B cell (primary cell): ENCODE measurements at regions not wholly inside any gene's neighbourhood (a gene's known extent, or its start where the extent isn't known, plus 50 kb on each side); places are given as distances from the start of the nearest gene placed in this dataset.

Experiments used
- ATAC-seq: fragments of 200-7000 bp; cut with Tn5 transposase; one replicate; pipeline ENCODE4 v1.10.0; 2021; ENCODE audit warnings: low read depth, mild to moderate bottlenecking, moderate number of reproducible peaks, moderate library complexity
- CTCF ChIA-PET: fragments of 350-600 bp; sonication (Branson Sonifier 250); formaldehyde crosslinking; loops from one replicate; lab custom pipeline; 2021; ENCODE audit warnings: antibody characterized with exemption, inconsistent platforms; lab: Charles Lee
- POLR2A ChIA-PET: fragments of 350-600 bp; sonication (Branson Sonifier 250); formaldehyde crosslinking; loops from one replicate; lab custom pipeline; 2021; ENCODE audit warnings: antibody characterized with exemption; lab: Charles Lee
- DNase-seq: peaks from one replicate; pipeline ENCODE4 v3.0.0; 2013
- H2AFZ ChIP-seq: 2 replicates; pipeline ENCODE4 v1.6.1; 2012; ENCODE audit warnings: mild to moderate bottlenecking, low read depth, low read length; ENCODE audit not compliant: insufficient read depth, poor library complexity, severe bottlenecking
- H3K27ac ChIP-seq, 2 donors: 1 replicate in 1 of 2; 2 replicates in 1 of 2; pipeline ENCODE4 v1.5.1; 2012 to 2013; ENCODE audit warnings: low read length in 2 of 2, mild to moderate bottlenecking in 2 of 2, moderate library complexity in 1 of 2
- H3K27me3 ChIP-seq, 4 experiments: fragments of 200-600 bp in 1 of 4; sonication (generic) in 1 of 4; replicated peaks in 1 of 4; 1 replicate in 2 of 4; 2 replicates in 2 of 4; pipeline versions ENCODE4 v1.6.1 to v1.7.0; 2013 to 2016; ENCODE audit warnings: low read length in 3 of 4, mild to moderate bottlenecking in 2 of 4, mixed read lengths in 1 of 4, moderate library complexity in 1 of 4; ENCODE audit not compliant: insufficient read depth in 4 of 4, control insufficient read depth in 3 of 4; ENCODE audit errors: control extremely low read depth in 1 of 4
- H3K36me3 ChIP-seq, 2 experiments: replicated peaks in 1 of 2; 1 replicate in 1 of 2; 2 replicates in 1 of 2; pipeline versions ENCODE4 v1.6.1 to v1.7.1; 2013; ENCODE audit warnings: low read length in 1 of 2; ENCODE audit not compliant: insufficient read depth in 2 of 2, control insufficient read depth in 1 of 2; ENCODE audit errors: control extremely low read depth in 1 of 2, extremely low read depth in 1 of 2
- H3K4me1 ChIP-seq, 2 donors: fragments of 200-600 bp in 1 of 2; sonication (generic) in 1 of 2; 1 replicate in 1 of 2; 2 replicates in 1 of 2; pipeline versions ENCODE4 v1.5.1 to v1.6.1; 2013 to 2017; ENCODE audit warnings: low read length in 2 of 2; ENCODE audit not compliant: control insufficient read depth in 2 of 2, insufficient read depth in 2 of 2
- H3K4me2 ChIP-seq: replicated peaks from 2 replicates; pipeline ENCODE3; 2012; ENCODE audit warnings: mild to moderate bottlenecking, low read depth, low read length; ENCODE audit not compliant: poor library complexity, severe bottlenecking
- H3K4me3 ChIP-seq, 5 experiments: fragments of 200-600 bp in 1 of 5; sonication (generic) in 1 of 5; 1 replicate in 3 of 5; 2 replicates in 2 of 5; pipeline versions ENCODE4 v1.5.1 to v1.7.0; 2011 to 2016; ENCODE audit warnings: low read length in 4 of 5, mild to moderate bottlenecking in 4 of 5, low read depth in 2 of 5, control low read depth in 1 of 5, moderate library complexity in 1 of 5; ENCODE audit not compliant: insufficient read depth in 1 of 5; ENCODE audit errors: control extremely low read depth in 1 of 5, extremely low read depth in 1 of 5
- H3K79me2 ChIP-seq: fragments of 200-600 bp; sonication (generic); one replicate; pipeline ENCODE4 v1.6.0; 2016; ENCODE audit warnings: low read length; ENCODE audit not compliant: control insufficient read depth, insufficient read depth
- H3K9ac ChIP-seq: fragments of 200-600 bp; sonication (generic); 2 replicates; pipeline ENCODE4 v1.6.1; 2017; ENCODE audit warnings: mild to moderate bottlenecking, low read length, moderate library complexity
- H3K9me3 ChIP-seq, 3 donors: one replicate each; pipeline versions ENCODE4 v1.6.1 to v1.7.1; 2013; ENCODE audit warnings: low read length in 2 of 3; ENCODE audit not compliant: control insufficient read depth in 2 of 3, insufficient read depth in 1 of 3; ENCODE audit errors: control extremely low read depth in 1 of 3
- H4K20me1 ChIP-seq: 2 replicates; pipeline ENCODE4 v1.6.0; 2012; ENCODE audit warnings: mild to moderate bottlenecking, low read length; ENCODE audit not compliant: insufficient read depth, control insufficient read depth, poor library complexity, severe bottlenecking
- H3K27ac Mint-ChIP-seq: one replicate; pipeline ENCODE4 v1.8.0; 2021; ENCODE audit warnings: mixed read lengths
- H3K27me3 Mint-ChIP-seq: one replicate; pipeline ENCODE4 v1.8.0; 2021; ENCODE audit warnings: mixed read lengths
- H3K4me1 Mint-ChIP-seq: one replicate; pipeline ENCODE4 v1.8.0; 2021; ENCODE audit warnings: mixed read lengths
- H3K4me3 Mint-ChIP-seq: one replicate; pipeline ENCODE4 v1.8.0; 2021; ENCODE audit warnings: mixed read lengths
- H3K9me3 Mint-ChIP-seq: one replicate; pipeline ENCODE4 v1.8.0; 2022; ENCODE audit warnings: mixed read lengths; ENCODE audit not compliant: insufficient read depth
- EZH2 ChIP-seq: IDR thresholded peaks from 2 replicates; pipeline ENCODE4 v1.6.1; 2012; ENCODE audit warnings: borderline replicate concordance, low read depth, mild to moderate bottlenecking, moderate library complexity, low read length; ENCODE audit not compliant: insufficient read depth, poor library complexity, severe bottlenecking
- WGBS: methylation state at CpG from one replicate; pipeline ENCODE4 v1.1.5; 2013; ENCODE audit warnings: missing lambda C conversion rate; ENCODE audit not compliant: insufficient coverage; 5-methylcytosine and 5-hydroxymethylcytosine counted together
- intact Hi-C: fragments of 100-400 bp; cut with micrococcal nuclease; formaldehyde crosslinking; loops from one replicate; pipeline ENCODE4 v1.10.0; 2022
- TF ChIP-seq, protein P1 (sequence below): fragments of 200-600 bp; IDR thresholded peaks from one replicate; pipeline ENCODE4 v1.8.0; 2022; ENCODE audit warnings: antibody characterized with exemption, mild to moderate bottlenecking

GRCh38 chr15:39251413-39252133, 329.3 kb upstream of the THBS1 start:
- WGBS = no CpG with 5 or more reads among the region's 3 CpGs
- ATAC-seq (no peak), DNase-seq (no peak)
- Histone ChIP-seq H3K9me3 (peaks cover 0 to under 1% (median 0%) of the 10 kb centered on the region in 3 donors), H3K27ac (no peak overlapping the region), H3K79me2 (no peaks in the 10 kb centered on the region), H3K27me3 (peaks cover 0 to 2% (median 0%) of the 10 kb centered on the region in 4 experiments), H3K4me3 (no peak overlapping the region), H3K36me3 (no peaks in the 10 kb centered on the region), H3K4me1 (no peaks in the 10 kb centered on the region), H3K9ac (no peak overlapping the region), H4K20me1 (no peaks in the 10 kb centered on the region), H2AFZ (no peak overlapping the region), H3K4me2 (no peak overlapping the region)
- peaks cover 7% of the 10 kb centered on the region for H3K27me3 Mint-ChIP-seq
- H3K4me3 Mint-ChIP-seq = no peak overlapping the region
- intact Hi-C loops = loop anchor here (1.0 kb wide), 1 partner anchor 38 kb away; no protein-coding TSS in a partner anchor
- H3K9me3 Mint-ChIP-seq = peaks cover 2% of the 10 kb centered on the region
- ChIA-PET CTCF (no interaction called here), POLR2A (no interaction called here)
- no peak overlapping the region for H3K27ac Mint-ChIP-seq
- TF ChIP-seq EZH2 = no peak
- TF ChIP-seq, protein P1, sequence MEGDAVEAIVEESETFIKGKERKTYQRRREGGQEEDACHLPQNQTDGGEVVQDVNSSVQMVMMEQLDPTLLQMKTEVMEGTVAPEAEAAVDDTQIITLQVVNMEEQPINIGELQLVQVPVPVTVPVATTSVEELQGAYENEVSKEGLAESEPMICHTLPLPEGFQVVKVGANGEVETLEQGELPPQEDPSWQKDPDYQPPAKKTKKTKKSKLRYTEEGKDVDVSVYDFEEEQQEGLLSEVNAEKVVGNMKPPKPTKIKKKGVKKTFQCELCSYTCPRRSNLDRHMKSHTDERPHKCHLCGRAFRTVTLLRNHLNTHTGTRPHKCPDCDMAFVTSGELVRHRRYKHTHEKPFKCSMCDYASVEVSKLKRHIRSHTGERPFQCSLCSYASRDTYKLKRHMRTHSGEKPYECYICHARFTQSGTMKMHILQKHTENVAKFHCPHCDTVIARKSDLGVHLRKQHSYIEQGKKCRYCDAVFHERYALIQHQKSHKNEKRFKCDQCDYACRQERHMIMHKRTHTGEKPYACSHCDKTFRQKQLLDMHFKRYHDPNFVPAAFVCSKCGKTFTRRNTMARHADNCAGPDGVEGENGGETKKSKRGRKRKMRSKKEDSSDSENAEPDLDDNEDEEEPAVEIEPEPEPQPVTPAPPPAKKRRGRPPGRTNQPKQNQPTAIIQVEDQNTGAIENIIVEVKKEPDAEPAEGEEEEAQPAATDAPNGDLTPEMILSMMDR = no peak
- H3K4me1 Mint-ChIP-seq = no peaks in the 10 kb centered on the region

GRCh38 chr15:39252134-39252470, 328.8 kb upstream of the THBS1 start:
- CTCF ChIA-PET = no interaction called here
- H3K27me3 Mint-ChIP-seq = peaks cover 7% of the 10 kb centered on the region
- no peak overlapping the region for H3K4me2 ChIP-seq
- peaks cover 0 to 2% (median 0%) of the 10 kb centered on the region in 4 experiments for H3K27me3 ChIP-seq
- H3K27ac Mint-ChIP-seq = no peak overlapping the region
- no peak for ATAC-seq
- no peaks in the 10 kb centered on the region for H3K36me3 ChIP-seq
- TF ChIP-seq EZH2 = no peak
- TF ChIP-seq, protein P1 = no peak
- H3K9me3 Mint-ChIP-seq = peaks cover 2% of the 10 kb centered on the region
- no peak overlapping the region for H2AFZ ChIP-seq
- no peaks in the 10 kb centered on the region for H3K9me3 ChIP-seq
- POLR2A ChIA-PET = no interaction called here
- no peaks in the 10 kb centered on the region for H3K4me1 ChIP-seq
- no peaks in the 10 kb centered on the region for H4K20me1 ChIP-seq
- no peak overlapping the region for H3K4me3 Mint-ChIP-seq
- H3K27ac ChIP-seq = no peak overlapping the region
- DNase-seq = no peak
- H3K4me3 ChIP-seq = no peak overlapping the region
- intact Hi-C loops = no loop called here
- 95% methylated on average over 4 of the region's 4 CpGs for WGBS
- no peak overlapping the region for H3K9ac ChIP-seq
- no peaks in the 10 kb centered on the region for H3K4me1 Mint-ChIP-seq
- H3K79me2 ChIP-seq = no peaks in the 10 kb centered on the region
